WTC11 (cell line): ENCODE measurements at regions not wholly inside any gene's neighbourhood (a gene's known extent, or its start where the extent isn't known, plus 50 kb on each side); places are given as distances from the start of the nearest gene placed in this dataset.

Source experiments
- CREB1 ChIP-seq: sonication (generic); formaldehyde crosslinking; IDR thresholded peaks from 2 replicates; pipeline ENCODE4 v1.8.0; 2023; ENCODE audit warnings: mild to moderate bottlenecking, missing genetic modification reagents
- HMGA2 ChIP-seq: fragments of 250-450 bp; sonication (Bioruptor Pico); IDR thresholded peaks from 2 replicates; pipeline ENCODE4 v1.4.0; 2021; ENCODE audit warnings: mild to moderate bottlenecking, moderate library complexity
- TF ChIP-seq, protein P1 (sequence below): sonication (generic); formaldehyde crosslinking; IDR thresholded peaks from 2 replicates; pipeline ENCODE4 v1.8.1; 2022; ENCODE audit warnings: low read depth, missing genetic modification reagents, borderline replicate concordance
- TF ChIP-seq, protein P2 (sequence below): fragments of 200-600 bp; IDR thresholded peaks from 2 replicates; pipeline ENCODE4 v1.8.0; 2022; ENCODE audit warnings: antibody characterized with exemption
- TF ChIP-seq, protein P3 (sequence below): sonication (generic); formaldehyde crosslinking; IDR thresholded peaks from 2 replicates; pipeline ENCODE4 v1.8.0; 2022; ENCODE audit warnings: mild to moderate bottlenecking, missing genetic modification reagents
- TF ChIP-seq, protein P4 (sequence below): fragments of 250-450 bp; sonication (Bioruptor Pico); IDR thresholded peaks from 2 replicates; pipeline ENCODE4 v1.8.0; 2021; ENCODE audit warnings: mild to moderate bottlenecking
- TF ChIP-seq, protein P5 (sequence below): fragments of 250-450 bp; sonication (Bioruptor Pico); IDR thresholded peaks from 2 replicates; pipeline ENCODE4 v1.9.0; 2021; ENCODE audit warnings: mild to moderate bottlenecking

DNA sequence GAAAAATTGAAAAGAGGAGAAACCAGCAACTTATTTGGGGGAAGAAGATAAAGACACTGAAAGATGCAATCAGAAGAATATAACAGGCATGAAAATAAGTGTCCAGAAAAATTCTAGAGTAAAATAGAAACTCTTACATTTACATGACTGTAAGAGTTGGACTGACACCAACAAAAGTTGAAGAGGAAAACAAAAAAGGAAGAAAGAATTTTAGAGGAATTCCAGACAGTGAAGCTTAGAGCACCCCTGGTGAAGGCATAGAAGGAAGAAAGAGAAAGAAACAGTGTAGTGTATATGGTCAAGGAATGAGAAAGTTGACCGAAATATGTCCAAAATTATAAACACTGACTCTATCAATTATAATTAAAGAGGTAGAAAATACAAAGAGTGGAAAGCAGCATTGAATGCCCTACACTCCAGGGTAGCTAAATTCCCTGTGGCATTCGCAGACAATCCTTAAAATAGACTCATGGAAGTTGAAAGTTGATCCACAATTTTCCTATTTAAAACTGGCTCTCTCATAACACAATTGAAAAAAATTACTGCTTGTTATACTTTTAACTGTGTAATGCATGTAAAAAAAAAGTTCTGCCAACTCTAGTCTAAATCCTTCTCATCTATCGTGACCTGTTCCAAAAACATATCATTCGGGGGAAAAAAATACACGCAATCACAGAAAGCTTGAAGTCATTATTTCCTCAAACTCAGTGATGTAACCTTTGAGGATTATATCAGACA lies 102.6 kb upstream of the ABI3BP start:
- TF ChIP-seq, protein P1, sequence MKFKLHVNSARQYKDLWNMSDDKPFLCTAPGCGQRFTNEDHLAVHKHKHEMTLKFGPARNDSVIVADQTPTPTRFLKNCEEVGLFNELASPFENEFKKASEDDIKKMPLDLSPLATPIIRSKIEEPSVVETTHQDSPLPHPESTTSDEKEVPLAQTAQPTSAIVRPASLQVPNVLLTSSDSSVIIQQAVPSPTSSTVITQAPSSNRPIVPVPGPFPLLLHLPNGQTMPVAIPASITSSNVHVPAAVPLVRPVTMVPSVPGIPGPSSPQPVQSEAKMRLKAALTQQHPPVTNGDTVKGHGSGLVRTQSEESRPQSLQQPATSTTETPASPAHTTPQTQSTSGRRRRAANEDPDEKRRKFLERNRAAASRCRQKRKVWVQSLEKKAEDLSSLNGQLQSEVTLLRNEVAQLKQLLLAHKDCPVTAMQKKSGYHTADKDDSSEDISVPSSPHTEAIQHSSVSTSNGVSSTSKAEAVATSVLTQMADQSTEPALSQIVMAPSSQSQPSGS, result no peak
- TF ChIP-seq HMGA2 (CRISPR knock-in tag) (no peak), CREB1 (CRISPR knock-in tag) (no peak)
- TF ChIP-seq, protein P2, sequence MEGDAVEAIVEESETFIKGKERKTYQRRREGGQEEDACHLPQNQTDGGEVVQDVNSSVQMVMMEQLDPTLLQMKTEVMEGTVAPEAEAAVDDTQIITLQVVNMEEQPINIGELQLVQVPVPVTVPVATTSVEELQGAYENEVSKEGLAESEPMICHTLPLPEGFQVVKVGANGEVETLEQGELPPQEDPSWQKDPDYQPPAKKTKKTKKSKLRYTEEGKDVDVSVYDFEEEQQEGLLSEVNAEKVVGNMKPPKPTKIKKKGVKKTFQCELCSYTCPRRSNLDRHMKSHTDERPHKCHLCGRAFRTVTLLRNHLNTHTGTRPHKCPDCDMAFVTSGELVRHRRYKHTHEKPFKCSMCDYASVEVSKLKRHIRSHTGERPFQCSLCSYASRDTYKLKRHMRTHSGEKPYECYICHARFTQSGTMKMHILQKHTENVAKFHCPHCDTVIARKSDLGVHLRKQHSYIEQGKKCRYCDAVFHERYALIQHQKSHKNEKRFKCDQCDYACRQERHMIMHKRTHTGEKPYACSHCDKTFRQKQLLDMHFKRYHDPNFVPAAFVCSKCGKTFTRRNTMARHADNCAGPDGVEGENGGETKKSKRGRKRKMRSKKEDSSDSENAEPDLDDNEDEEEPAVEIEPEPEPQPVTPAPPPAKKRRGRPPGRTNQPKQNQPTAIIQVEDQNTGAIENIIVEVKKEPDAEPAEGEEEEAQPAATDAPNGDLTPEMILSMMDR, result no peak
- TF ChIP-seq, protein P3, sequence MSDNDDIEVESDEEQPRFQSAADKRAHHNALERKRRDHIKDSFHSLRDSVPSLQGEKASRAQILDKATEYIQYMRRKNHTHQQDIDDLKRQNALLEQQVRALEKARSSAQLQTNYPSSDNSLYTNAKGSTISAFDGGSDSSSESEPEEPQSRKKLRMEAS (CRISPR knock-in tag), result no peak
- TF ChIP-seq, protein P4, sequence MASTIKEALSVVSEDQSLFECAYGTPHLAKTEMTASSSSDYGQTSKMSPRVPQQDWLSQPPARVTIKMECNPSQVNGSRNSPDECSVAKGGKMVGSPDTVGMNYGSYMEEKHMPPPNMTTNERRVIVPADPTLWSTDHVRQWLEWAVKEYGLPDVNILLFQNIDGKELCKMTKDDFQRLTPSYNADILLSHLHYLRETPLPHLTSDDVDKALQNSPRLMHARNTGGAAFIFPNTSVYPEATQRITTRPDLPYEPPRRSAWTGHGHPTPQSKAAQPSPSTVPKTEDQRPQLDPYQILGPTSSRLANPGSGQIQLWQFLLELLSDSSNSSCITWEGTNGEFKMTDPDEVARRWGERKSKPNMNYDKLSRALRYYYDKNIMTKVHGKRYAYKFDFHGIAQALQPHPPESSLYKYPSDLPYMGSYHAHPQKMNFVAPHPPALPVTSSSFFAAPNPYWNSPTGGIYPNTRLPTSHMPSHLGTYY, result no peak
- TF ChIP-seq, protein P5, sequence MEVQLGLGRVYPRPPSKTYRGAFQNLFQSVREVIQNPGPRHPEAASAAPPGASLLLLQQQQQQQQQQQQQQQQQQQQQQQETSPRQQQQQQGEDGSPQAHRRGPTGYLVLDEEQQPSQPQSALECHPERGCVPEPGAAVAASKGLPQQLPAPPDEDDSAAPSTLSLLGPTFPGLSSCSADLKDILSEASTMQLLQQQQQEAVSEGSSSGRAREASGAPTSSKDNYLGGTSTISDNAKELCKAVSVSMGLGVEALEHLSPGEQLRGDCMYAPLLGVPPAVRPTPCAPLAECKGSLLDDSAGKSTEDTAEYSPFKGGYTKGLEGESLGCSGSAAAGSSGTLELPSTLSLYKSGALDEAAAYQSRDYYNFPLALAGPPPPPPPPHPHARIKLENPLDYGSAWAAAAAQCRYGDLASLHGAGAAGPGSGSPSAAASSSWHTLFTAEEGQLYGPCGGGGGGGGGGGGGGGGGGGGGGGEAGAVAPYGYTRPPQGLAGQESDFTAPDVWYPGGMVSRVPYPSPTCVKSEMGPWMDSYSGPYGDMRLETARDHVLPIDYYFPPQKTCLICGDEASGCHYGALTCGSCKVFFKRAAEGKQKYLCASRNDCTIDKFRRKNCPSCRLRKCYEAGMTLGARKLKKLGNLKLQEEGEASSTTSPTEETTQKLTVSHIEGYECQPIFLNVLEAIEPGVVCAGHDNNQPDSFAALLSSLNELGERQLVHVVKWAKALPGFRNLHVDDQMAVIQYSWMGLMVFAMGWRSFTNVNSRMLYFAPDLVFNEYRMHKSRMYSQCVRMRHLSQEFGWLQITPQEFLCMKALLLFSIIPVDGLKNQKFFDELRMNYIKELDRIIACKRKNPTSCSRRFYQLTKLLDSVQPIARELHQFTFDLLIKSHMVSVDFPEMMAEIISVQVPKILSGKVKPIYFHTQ (CRISPR knock-in tag), result no peak
